GOT3 (cell line): ENCODE measurements at regions not wholly inside any gene's neighbourhood (a gene's known extent, or its start where the extent isn't known, plus 50 kb on each side); places are given as distances from the start of the nearest gene placed in this dataset.

ENCODE experiments used
- DNase-seq: peaks from one replicate; lab custom pipeline; 2025; ENCODE audit warnings: mixed read lengths; lab: John Stamatoyannopoulos, UW

DNA sequence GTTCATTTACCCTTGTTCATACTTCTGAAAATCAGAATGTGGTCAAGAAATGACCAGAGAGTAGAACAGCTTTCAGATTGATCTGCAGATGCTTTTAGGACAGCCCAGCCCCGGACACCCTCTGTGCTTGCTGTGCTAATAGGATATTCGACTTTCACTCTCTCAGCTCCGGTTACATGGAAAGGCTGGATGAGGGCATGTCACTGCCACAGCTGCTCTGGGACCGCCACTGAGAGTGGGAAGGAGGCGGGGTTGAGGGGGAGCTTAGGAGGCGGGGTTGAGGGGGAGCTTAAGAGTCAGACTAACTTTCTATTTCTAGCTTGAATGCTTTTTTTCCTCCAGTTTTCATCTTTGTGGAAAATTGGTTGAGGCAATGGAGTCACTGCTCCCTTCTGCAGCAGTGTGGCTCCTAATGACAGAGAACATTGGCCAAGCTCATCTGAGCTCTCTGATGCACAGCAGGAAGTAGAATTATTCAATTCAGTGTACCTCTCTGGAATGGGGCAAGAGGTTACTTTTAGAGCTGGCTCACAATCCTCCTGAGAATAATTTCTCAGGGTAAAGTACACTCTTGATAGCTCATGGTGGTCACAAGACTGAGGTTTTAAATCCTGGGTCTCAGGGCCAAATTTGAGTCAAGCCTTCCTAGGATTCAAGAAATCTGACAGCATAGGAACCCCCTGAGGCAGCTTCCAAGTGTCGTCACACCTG, 74.6 kb upstream of the NPAS1 start:
- DNase-seq, result no peak

DNA sequence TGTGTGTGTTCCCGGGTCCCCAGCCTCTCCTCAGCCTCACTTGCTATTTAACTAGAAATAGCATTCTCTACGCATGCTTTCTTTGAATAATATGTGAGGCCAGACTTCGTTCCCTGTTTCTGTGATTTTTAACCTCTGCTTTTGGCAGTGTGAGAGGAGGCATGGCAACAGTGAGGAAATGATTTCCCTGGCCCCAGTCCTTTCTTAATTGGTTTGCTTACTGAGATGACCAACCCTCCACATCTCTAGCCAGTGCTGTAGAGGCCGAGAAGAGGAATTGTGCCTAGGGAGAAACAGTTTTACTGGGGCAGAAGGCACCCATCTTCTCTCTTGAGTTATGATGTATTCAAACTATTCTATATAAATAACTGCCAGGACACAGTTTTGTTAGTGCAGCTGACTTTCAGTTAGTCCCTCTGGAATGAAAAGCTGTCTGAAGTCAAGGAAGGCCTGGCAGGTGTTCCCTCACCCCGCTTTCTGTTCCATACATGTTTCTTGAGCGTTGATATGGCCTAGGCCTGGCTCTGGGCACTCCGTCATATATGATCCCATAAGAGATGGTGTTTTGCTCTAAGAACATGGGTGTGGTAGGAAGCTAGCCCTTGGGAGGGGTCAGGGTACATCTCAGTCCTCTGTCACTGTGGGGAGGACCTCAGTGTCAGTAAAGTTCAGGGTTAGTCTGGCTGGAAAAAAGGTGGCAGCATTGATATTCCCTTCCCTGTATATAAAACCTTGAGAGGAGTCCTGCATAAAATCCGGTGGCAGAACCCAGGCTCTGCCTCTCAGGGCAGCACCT, 73.7 kb upstream of the NPAS1 start:
- DNase-seq, result no peak

DNA sequence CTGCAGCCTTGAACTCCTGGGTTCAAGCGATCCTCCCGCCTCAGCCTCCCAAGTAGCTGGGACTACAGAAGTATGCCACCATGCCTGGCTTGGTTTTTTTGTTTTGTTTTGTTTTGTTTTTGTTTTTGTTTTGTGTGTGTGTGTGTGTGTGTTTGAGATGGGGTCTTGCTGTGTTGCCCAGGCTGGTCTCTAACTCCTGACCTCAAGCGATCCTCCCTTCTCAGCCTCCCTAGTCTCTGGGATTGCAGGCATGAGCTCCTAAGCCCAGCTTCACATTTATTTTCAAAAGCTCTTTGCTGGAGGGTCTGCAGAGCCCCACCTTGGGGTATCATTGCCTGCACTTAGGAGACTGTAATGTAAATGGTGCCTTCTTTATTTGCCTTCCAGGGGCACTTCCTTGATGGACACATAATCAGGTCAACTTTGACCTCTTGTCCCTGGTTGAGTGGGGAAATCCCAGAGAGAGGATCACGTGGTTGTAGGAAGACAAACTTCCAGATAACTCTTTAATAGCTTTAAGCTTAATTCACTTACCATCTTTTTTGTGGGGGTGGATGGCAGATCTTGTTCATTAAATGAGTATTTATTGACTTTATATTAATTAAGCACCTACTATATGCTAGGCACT, 72.9 kb upstream of the NPAS1 start:
- DNase-seq, result no peak

DNA sequence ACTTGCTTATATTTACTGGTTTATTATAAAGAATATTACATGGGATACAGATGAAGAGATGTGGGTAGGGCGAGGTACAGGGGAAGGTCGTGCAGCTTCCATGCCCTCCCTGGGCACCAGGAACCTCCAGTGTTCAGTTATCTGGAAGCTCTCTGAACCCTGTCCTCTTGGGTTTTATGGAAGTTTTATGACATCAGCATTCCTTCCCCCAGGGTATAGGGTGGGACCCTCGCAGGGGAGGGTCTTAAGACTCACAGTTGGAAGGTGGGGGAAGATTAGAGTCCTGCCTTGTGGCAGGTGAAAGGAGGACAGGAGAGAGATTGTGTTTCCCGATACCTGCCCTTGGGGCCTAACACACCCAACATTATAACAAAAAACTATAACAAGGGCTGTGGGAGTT, 71.8 kb upstream of the NPAS1 start:
- no peak for DNase-seq

DNA sequence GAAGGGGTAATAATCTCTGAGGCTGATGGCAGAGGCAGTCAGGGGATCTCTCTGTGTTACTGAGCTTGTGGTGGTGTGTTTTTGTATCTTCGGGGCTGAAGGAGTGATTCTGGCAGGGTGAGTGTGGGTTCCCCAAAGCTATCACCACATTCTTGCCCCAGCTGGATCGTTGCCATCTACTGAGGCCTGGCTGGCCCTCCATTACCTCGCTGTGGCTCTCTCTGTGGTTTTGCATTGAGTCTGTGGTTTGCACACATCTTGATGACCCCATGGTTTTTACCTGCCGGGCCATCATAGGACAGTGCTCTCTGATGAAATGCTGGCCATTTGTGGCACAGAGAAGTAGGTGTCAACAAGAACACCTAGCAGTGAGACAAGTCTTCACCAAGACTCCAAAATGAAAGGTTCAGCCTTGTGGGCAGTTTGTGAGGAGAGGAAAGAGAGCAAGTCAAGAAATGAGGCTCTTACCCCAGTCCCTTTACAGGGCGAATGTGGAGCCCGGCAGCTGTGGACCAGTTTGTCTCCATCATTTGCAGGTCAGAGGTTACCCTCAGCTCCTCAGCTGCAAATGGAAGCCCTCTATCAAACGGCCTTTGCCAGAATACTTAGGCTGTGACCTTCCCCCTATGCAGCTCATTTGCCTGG, 69.0 kb upstream of the NPAS1 start:
- DNase-seq, result no peak

DNA sequence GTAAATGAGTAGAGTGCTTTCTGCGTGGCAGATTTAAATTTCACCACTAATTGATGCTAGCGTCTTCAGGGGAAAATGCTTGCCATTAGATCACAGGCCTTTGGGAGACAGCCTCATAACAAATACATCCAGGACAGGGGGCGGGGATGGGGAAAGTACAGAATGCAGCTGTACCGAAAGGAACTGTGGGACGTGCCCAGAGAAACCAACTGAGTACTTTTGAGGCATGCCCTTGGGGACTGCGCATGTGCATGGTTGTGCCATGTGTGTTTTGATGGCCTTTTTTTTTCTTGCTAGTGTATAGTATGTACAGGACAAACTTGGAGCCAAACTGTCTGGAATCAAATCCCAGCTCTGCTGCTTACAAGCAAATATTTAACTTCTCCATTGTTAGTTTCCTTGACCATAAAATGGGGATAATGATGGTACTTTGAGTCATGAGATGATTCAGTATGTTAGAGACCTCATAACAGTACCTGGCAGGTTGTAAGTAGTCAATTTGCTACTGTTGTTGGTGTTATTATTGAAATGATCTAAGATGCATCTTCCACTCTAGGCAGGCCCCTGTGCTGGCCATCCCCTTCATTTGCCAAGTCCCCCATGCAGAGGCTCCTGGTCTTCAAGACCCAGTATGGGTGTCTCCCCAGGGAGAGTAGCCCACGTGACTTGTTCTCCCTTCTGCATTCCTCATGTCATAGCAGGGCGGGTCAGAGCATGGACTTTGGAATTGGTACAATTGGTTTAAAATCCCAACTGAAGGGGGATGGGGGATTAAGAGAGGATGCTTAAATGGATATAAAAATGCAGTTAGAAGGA, 68.3 kb upstream of the NPAS1 start:
- peak; percentile 33 for DNase-seq

DNA sequence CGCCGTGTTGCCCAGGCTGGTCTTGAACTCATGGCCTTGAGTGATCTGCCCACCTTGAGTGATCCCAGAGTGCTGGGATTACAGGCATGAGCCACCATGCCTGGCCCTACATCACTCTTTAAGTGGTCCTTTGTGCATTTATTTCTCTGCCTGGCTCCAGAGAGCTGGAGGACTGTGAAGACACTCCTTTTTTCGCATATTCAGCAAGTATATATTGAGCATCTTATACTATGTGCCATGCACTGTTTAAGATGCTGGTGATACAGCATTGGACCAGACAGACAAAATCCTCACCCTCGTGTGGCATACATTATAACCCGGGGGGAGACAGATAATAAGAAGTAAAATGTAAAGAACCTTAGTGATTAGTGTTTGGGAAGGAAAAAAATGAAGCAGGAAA, 66.8 kb upstream of the NPAS1 start:
- DNase-seq, result no peak

DNA sequence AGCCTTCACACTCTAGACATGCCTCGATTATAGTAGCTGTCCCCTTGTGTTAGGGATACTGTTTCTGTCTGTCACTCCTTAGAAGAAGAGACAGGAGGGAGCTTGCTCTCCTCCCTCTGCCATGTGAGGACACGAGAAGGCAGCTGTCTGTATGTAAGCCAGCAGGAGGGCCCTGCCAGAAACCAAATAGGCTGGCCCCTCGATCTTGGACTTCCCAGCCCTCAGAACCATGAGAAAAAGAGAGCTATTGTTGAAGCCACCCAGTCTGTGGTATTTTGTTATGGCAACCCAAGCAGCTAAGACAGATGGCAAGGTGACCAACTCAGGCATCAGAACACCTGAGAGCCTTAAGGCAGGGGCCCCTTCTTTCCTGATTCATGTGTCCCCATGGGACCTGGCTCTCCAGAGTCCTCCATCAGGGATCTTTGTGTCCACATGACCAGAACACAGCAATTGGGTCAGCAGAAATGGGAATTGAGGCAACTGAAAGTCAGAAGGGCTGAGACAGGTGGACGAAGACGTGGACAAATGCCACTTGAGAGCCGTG, 65.6 kb upstream of the NPAS1 start:
- no peak for DNase-seq

DNA sequence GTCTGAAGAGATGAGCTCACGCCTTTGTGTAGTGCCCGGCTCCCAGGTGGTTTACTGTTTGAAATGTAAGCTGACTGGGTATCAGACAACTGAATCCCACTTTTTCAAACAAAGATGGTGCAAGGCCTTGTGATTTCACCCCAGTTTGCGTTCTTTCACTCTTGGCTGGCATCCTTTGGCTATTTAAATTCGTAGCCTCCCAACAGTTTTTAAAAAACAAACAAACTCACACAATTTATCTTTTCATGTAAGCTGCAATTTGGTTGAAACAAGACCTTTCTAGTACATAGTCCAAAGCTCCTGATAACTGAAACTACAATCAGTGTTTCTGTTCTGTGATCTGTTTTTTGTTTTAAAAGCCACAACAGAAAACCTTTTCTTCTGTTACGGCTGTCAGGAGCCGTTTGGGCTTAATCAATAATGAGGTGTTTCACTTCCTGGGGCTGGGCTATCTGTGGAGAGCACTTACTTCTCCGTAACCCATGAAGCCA, 65.1 kb upstream of the NPAS1 start:
- DNase-seq, result no peak

DNA sequence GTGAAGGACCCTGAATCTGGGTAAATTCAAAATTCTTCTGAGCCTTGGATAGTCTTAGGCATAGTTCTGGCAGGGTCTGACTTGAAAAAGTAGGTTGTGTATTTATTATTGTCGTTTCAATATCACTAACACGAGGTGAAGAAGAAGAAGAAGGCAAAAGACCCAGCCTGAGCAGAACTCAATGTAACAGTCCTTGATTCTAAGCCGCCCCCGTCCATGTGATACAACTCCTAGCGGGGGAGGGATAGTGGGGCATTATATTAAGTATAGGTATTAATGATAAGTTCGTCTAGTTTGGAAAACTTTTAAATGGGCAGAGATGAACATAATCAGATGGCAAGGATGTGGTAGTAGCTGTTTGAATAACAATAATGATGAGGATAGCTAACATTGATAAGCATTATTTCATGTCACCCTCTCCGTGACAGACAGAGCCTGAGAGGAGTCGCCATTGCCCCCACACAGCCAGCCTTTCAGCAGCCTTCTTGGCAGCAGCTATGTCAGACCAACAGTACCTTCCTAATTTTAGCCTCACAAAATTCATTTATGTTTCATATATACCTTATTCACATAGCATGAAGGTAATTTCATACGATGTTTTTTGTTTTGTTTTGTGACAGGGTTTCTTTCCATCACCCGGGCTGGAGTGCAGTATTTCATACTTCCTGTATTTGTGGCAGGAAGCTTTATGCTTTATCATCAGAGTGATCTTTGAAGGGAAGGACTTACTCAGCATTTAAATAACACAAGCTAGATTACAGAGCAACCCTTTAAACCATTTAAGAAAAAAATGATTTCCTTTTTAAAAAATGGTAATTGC, 64.4 kb upstream of the NPAS1 start:
- DNase-seq, result no peak

DNA sequence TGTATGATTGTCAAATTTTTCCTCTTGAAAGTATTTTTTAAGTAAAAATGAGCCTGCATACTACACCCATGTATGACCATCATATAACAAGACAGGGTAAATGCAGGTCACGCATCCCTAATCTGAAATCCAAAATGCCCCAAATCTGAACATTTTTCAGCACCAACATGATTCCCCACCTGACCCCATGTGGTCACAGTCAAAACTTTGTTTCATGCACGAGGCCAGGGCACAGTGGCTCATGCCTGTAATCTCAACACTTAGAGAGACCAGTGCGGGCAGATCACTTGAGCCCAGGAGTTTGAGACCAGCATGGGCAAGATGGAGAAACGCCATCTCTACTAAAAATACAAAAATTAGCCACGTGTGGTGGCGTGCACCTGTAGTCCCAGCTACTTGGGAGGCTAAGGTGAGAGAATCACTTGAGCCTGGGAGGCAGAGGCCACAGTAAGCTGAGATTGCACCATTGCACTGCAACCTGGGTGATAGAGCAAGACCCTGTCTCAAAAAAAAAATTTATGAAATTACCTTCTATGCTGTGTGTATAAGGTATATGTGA, 63.7 kb upstream of the NPAS1 start:
- no peak for DNase-seq

DNA sequence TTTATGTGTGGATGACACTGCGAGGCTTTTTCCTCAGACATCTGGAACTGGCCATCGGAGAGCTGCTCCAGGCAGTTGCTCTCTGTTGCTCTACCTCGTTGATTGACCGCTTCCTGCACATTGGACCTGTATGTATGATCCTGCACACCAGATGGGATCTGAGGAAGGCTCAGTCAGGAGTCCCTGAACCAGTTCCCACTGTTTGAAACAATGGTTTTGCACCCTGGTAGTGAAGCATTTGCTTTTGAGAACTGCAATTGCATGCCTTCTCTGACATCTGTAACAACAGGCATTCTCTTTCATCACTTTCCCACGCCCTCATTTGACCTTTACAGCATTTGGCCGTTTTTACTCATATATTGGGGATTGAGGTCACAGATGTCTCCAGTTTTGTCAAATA, 61.1 kb upstream of the NPAS1 start:
- no peak for DNase-seq

DNA sequence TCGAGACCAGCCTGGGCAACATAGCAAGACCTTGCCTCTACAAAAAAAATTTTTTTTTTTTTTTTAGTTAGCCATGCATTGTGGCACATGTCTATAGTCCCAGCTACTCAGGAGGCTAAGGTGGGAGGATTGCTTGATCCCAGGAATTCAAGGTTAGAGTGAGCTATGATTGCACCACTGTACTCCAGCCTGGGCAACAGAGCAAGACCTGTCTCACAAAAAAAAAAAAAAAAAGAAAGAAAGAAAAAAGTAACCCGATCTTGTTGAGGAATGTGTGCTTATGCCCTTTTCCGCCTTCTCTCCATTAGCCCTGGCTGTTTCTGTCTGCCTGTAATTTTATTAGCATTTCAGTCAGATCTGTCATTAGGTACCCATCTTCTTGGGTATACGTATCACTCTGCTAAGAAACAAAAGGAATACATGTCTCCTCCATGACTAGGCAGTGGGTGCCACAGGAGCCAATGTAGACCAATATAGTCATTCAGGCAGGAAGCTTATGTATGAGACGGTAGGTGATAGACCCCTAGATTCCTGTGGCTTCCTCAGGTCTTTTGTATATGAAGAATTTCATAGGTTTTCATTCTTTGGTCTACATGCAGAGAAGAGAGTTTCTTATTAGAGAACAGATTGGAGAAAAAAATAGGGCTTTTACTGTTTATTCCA, 59.6 kb upstream of the NPAS1 start:
- no peak for DNase-seq

DNA sequence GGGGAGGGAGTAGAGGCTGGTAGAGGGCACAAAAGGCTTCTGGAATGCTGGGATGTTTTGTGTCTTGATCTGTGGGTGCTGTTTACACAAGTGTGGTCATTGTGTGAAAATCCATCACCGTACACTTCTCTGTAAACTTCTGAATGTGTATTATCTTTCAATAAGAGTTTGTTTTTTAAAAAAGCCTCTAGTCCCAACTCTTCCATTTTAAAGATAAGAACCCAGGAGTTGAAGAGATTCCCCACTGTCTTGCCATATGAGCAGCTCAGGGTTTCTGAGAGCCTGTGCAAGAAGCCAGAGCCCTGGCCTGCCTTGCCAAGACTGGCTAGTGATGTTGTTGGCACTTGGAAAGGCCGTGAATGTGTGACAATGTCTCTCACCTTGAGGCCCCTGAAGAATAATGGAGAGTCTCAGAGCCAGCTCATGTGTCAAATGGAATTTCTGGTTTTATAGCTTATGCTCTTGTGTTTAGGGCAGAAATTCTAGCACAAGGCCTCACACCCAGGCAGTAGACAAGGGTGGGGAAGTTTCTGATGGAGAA, 57.5 kb upstream of the NPAS1 start:
- no peak for DNase-seq

DNA sequence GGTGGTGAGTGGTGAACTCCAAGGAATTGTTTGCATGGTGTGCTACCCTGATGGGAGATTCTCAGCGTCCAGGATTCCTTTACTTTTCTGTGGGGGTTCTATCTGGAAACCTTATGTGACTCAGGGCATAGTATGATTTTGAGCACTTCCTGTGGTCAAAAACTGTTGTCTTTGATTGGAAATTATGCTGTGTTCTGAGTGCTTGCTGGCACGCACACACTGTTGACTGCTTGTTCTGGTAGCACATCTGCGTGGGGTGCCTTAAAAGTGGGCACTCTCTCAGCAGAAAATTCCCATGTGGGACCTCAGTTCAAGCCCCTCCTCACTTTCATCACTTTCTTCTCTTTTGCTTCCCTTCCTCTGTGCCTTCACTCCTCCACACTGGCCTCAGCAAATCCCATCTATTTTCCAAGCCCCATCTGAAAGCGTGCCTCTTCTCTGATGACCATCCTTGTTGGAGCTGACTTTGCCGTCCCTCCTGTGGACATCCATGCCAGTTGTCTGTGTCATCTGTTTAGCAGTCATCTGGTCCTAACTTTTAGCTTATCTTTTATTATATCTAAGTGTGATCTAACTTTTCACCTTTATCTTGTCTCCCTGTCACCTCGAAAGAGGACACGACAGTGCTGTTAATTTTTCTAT, 56.4 kb upstream of the NPAS1 start:
- DNase-seq, result peak; percentile 23

DNA sequence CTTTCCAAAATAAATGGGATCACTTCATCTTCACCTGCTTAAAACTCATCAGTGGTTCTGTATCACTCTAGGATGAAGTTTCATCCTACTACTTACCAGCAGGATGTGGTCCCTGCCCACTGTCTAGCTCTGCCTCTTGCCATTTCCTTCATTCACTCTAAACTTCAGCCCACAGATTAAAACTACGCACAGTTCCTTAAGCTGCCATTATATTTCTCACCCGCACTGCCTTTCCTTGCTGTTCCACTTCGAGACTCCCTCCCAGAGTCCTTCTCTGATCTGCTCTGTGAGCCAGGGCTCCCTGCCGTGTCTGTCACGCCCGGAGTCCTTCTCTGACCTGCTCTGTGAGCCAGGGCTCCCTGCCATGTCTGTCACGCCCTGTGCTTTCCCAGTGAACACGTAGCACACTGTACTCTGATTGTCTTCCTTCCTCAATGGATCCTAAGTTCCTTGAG, 52.0 kb upstream of the NPAS1 start:
- DNase-seq, result no peak
